DMS53 treated with DMSO at 0.1 percent for 48 hours (cell line): ENCODE measurements at regions not wholly inside any gene's neighbourhood (a gene's known extent, or its start where the extent isn't known, plus 50 kb on each side); places are given as distances from the start of the nearest gene placed in this dataset.
"Not testable (repeated sequence)": the region's sequence is repeated elsewhere in the genome, so short reads cannot be mapped to it uniquely, and the experiment has no call there.

Source experiments
- DNase-seq: peaks from one replicate; lab custom pipeline; 2025; ENCODE audit not compliant: unreplicated experiment; lab: John Stamatoyannopoulos, UW

GRCh38 chr5:39628348-39628747 lies 203.6 kb upstream of the DAB2 start:
- no peak for DNase-seq

- no peak for DNase-seq
These were observed 200.1 kb upstream of the DAB2 start for GRCh38 chr5:39624890-39625289.

- peak; percentile 78 for DNase-seq
These were observed 199.6 kb upstream of the DAB2 start for GRCh38 chr5:39624268-39624886.

- DNase-seq = no peak
These were observed 198.6 kb upstream of the DAB2 start for GRCh38 chr5:39623291-39623865.

- DNase-seq = no peak
These were observed 197.5 kb upstream of the DAB2 start for GRCh38 chr5:39622281-39622680.

- DNase-seq = no peak
These were observed 194.5 kb upstream of the DAB2 start for GRCh38 chr5:39619168-39619818.

GRCh38 chr5:39618391-39618790 lies 193.6 kb upstream of the DAB2 start:
- DNase-seq = no peak

- no peak for DNase-seq
These were observed 191.4 kb upstream of the DAB2 start for GRCh38 chr5:39616131-39616530.

GRCh38 chr5:39611076-39611475 lies 186.3 kb upstream of the DAB2 start:
- not testable (repeated sequence) for DNase-seq

GRCh38 chr5:39608024-39608423 lies 183.2 kb upstream of the DAB2 start:
- DNase-seq = no peak

GRCh38 chr5:39606591-39606990 lies 181.8 kb upstream of the DAB2 start:
- DNase-seq = no peak

GRCh38 chr5:39605588-39606575 lies 181.1 kb upstream of the DAB2 start:
- peak; percentile 26 for DNase-seq

- DNase-seq = no peak
These were observed 180.4 kb upstream of the DAB2 start for GRCh38 chr5:39605145-39605544.

GRCh38 chr5:39604491-39604890 lies 179.7 kb upstream of the DAB2 start:
- DNase-seq = no peak

- peak; percentile 18 for DNase-seq
These were observed 175.1 kb upstream of the DAB2 start for GRCh38 chr5:39599721-39600431.

GRCh38 chr5:39598661-39599248 lies 174.0 kb upstream of the DAB2 start:
- no peak for DNase-seq

- DNase-seq = no peak
These were observed 163.4 kb upstream of the DAB2 start for GRCh38 chr5:39588179-39588578.

GRCh38 chr5:39587675-39588074 lies 162.9 kb upstream of the DAB2 start:
- DNase-seq = no peak

- DNase-seq = no peak
These were observed 161.4 kb upstream of the DAB2 start for GRCh38 chr5:39586185-39586584.

GRCh38 chr5:39584927-39585326 lies 160.1 kb upstream of the DAB2 start:
- DNase-seq = no peak
